Neuronal stem cell (in vitro differentiated cells): ENCODE measurements at regions not wholly inside any gene's neighbourhood (a gene's known extent, or its start where the extent isn't known, plus 50 kb on each side); places are given as distances from the start of the nearest gene placed in this dataset.

Experiments
- DNase-seq: peaks from one replicate; pipeline ENCODE4 v3.0.0-alpha.2; 2013; ENCODE audit warnings: low spot score
- H2AFZ ChIP-seq: one replicate; pipeline ENCODE4 v1.6.1; 2013; ENCODE audit warnings: mild to moderate bottlenecking, low read length, inconsistent platforms
- H2AK5ac ChIP-seq: 2 replicates; pipeline ENCODE4 v1.6.1; 2013; ENCODE audit warnings: low read depth, mild to moderate bottlenecking, inconsistent platforms, low read length, moderate library complexity, mixed read lengths
- H2BK120ac ChIP-seq: 2 replicates; pipeline ENCODE4 v1.6.1; 2013; ENCODE audit warnings: low read depth, mild to moderate bottlenecking, inconsistent platforms, low read length, moderate library complexity, mixed read lengths
- H2BK12ac ChIP-seq: one replicate; pipeline ENCODE4 v1.6.1; 2013; ENCODE audit warnings: low read length, inconsistent platforms
- H2BK15ac ChIP-seq: 2 replicates; pipeline ENCODE4 v1.6.1; 2013; ENCODE audit warnings: mild to moderate bottlenecking, low read length, inconsistent platforms, mixed read lengths
- H2BK5ac ChIP-seq: one replicate; pipeline ENCODE4 v1.6.1; 2013; ENCODE audit warnings: inconsistent platforms, mild to moderate bottlenecking, low read length, moderate library complexity
- H3K14ac ChIP-seq: one replicate; pipeline ENCODE4 v1.6.1; 2013; ENCODE audit warnings: low read length, inconsistent platforms
- H3K18ac ChIP-seq: 2 replicates; pipeline ENCODE4 v1.6.1; 2013; ENCODE audit warnings: low read length, inconsistent platforms
- H3K23ac ChIP-seq: 2 replicates; pipeline ENCODE4 v1.6.1; 2013; ENCODE audit warnings: low read depth, mild to moderate bottlenecking, mixed read lengths, low read length, inconsistent platforms; ENCODE audit not compliant: poor library complexity
- H3K27ac ChIP-seq: replicated peaks from 3 replicates; pipeline ENCODE4 v1.5.1; 2013; ENCODE audit warnings: low read length, inconsistent platforms
- H3K27me3 ChIP-seq, 3 experiments: 2 replicates each; pipeline ENCODE4 v1.6.1; 2013; ENCODE audit warnings: low read length in 3 of 3, mild to moderate bottlenecking in 2 of 3, inconsistent platforms in 1 of 3, low read depth in 1 of 3, mixed read lengths in 1 of 3, moderate library complexity in 1 of 3; ENCODE audit not compliant: control insufficient read depth in 3 of 3, insufficient read depth in 3 of 3
- H3K36me3 ChIP-seq, 2 donors: replicated peaks in 1 of 2; 2 replicates each; pipeline ENCODE4 v1.6.1; 2013; ENCODE audit warnings: low read length in 2 of 2; ENCODE audit not compliant: control insufficient read depth in 2 of 2, insufficient read depth in 2 of 2
- H3K4ac ChIP-seq: 2 replicates; pipeline ENCODE4 v1.6.1; 2013; ENCODE audit warnings: inconsistent platforms, mild to moderate bottlenecking, low read length, moderate library complexity
- H3K4me1 ChIP-seq, 2 donors: 1 replicate in 1 of 2; 2 replicates in 1 of 2; pipeline ENCODE4 v1.6.1; 2013; ENCODE audit warnings: low read length in 2 of 2, low read depth in 1 of 2; ENCODE audit not compliant: control insufficient read depth in 2 of 2, insufficient read depth in 1 of 2
- H3K4me2 ChIP-seq: one replicate; pipeline ENCODE4 v1.6.1; 2013; ENCODE audit warnings: mild to moderate bottlenecking, low read length, inconsistent platforms; ENCODE audit not compliant: insufficient read depth, poor library complexity, severe bottlenecking
- H3K4me3 ChIP-seq, 2 donors: 2 replicates each; pipeline ENCODE4 v1.5.1; 2013; ENCODE audit warnings: low read length in 2 of 2, mild to moderate bottlenecking in 2 of 2, inconsistent platforms in 1 of 2, moderate library complexity in 1 of 2
- H3K79me1 ChIP-seq: one replicate; pipeline ENCODE4 v1.6.1; 2013; ENCODE audit warnings: low read depth, mild to moderate bottlenecking, inconsistent platforms, low read length, moderate library complexity
- H3K9ac ChIP-seq: one replicate; pipeline ENCODE4 v1.6.1; 2013; ENCODE audit warnings: mild to moderate bottlenecking, low read depth, low read length, inconsistent platforms; ENCODE audit not compliant: poor library complexity
- H3K9me3 ChIP-seq, 2 donors: replicated peaks in 1 of 2; 2 replicates each; pipeline versions ENCODE3 to v1.6.1; 2013; ENCODE audit warnings: low read length in 2 of 2, mild to moderate bottlenecking in 2 of 2, inconsistent platforms in 1 of 2, low read depth in 1 of 2, mixed read lengths in 1 of 2, moderate library complexity in 1 of 2; ENCODE audit not compliant: control insufficient read depth in 2 of 2, insufficient read depth in 1 of 2
- H4K8ac ChIP-seq: one replicate; pipeline ENCODE4 v1.6.1; 2013; ENCODE audit warnings: low read depth, mild to moderate bottlenecking, inconsistent platforms, low read length, moderate library complexity
- H4K91ac ChIP-seq: one replicate; pipeline ENCODE4 v1.6.1; 2013; ENCODE audit warnings: low read length, low read depth, mild to moderate bottlenecking, inconsistent platforms; ENCODE audit not compliant: poor library complexity
- WGBS, 2 donors: extraction: QIAGEN DNeasy Blood & Tissue Kit; methylation state at CpG; one replicate each; pipeline ENCODE4 v1.1.7; 2013; ENCODE audit warnings: missing lambda C conversion rate in 2 of 2, mixed read lengths in 1 of 2; ENCODE audit not compliant: insufficient read length in 2 of 2, insufficient replicate concordance in 1 of 2; ENCODE audit errors: extremely low coverage in 2 of 2; 5-methylcytosine and 5-hydroxymethylcytosine counted together

- no peak overlapping the region for H3K9ac ChIP-seq
- no peaks in the 10 kb centered on the region for H3K27me3 ChIP-seq
- no peak overlapping the region for H2BK120ac ChIP-seq
- no CpG with 5 or more reads among the region's 2 CpGs for WGBS, 2 donors
- no peak overlapping the region for H4K91ac ChIP-seq
- no peak overlapping the region for H3K4me2 ChIP-seq
- DNase-seq, result no peak
- no peak overlapping the region for H3K14ac ChIP-seq
- no peak overlapping the region for H2AFZ ChIP-seq
- no peaks in the 10 kb centered on the region for H3K9me3 ChIP-seq
- H3K23ac ChIP-seq, result no peak overlapping the region
- H2BK12ac ChIP-seq, result no peak overlapping the region
- no peak overlapping the region for H3K4ac ChIP-seq
- H3K18ac ChIP-seq, result no peak overlapping the region
- no peak overlapping the region for H4K8ac ChIP-seq
- no peak overlapping the region for H2AK5ac ChIP-seq
- no peaks in the 10 kb centered on the region for H3K79me1 ChIP-seq
- H3K4me3 ChIP-seq, result no peak overlapping the region
- H2BK15ac ChIP-seq, result no peak overlapping the region
- no peak overlapping the region for H3K27ac ChIP-seq
- H3K4me1 ChIP-seq, result no peaks in the 10 kb centered on the region
- H2BK5ac ChIP-seq, result no peak overlapping the region
- no peaks in the 10 kb centered on the region for H3K36me3 ChIP-seq
These were observed 90.9 kb downstream of the POLR1F start for GRCh38 chr7:19617901-19618300.

- no peak for DNase-seq
- no peak overlapping the region for H2BK120ac ChIP-seq
These were observed 98.5 kb downstream of the POLR1F start for GRCh38 chr7:19610194-19610943.

GRCh38 chr7:19589446-19589845, 119.4 kb downstream of the POLR1F start:
- no peak overlapping the region for H3K4me2 ChIP-seq
- H2BK120ac ChIP-seq, result no peak overlapping the region
- H3K9me3 ChIP-seq, result no peaks in the 10 kb centered on the region
- no peak overlapping the region for H4K8ac ChIP-seq
- no peak overlapping the region for H2AK5ac ChIP-seq
- H3K79me1 ChIP-seq, result no peaks in the 10 kb centered on the region
- no peak overlapping the region for H4K91ac ChIP-seq
- no peak overlapping the region for H2BK15ac ChIP-seq
- H3K9ac ChIP-seq, result no peak overlapping the region
- no CpG with 5 or more reads among the region's 3 CpGs for WGBS, 2 donors
- no peak overlapping the region for H3K18ac ChIP-seq
- no peaks in the 10 kb centered on the region for H3K27me3 ChIP-seq
- H3K14ac ChIP-seq, result no peak overlapping the region
- H2BK12ac ChIP-seq, result no peak overlapping the region
- no peak for DNase-seq
- no peaks in the 10 kb centered on the region for H3K36me3 ChIP-seq
- no peaks in the 10 kb centered on the region for H3K4me1 ChIP-seq
- H2AFZ ChIP-seq, result no peak overlapping the region
- H3K27ac ChIP-seq, result no peak overlapping the region
- no peak overlapping the region for H3K4me3 ChIP-seq
- no peak overlapping the region for H2BK5ac ChIP-seq
- no peak overlapping the region for H3K4ac ChIP-seq
- no peak overlapping the region for H3K23ac ChIP-seq

More at GRCh38 chr7:19610194-19610943, 98.5 kb downstream of the POLR1F start:
- no peak overlapping the region for H3K27ac ChIP-seq
- no peaks in the 10 kb centered on the region for H3K27me3 ChIP-seq
- no peak overlapping the region for H4K8ac ChIP-seq
- no peak overlapping the region for H3K18ac ChIP-seq
- no peak overlapping the region for H3K4me2 ChIP-seq
- no peak overlapping the region for H2BK12ac ChIP-seq
- no peak overlapping the region for H2BK15ac ChIP-seq
- no peaks in the 10 kb centered on the region for H3K79me1 ChIP-seq
- H3K14ac ChIP-seq, result no peak overlapping the region
- H3K4me3 ChIP-seq, result no peak overlapping the region
- no peaks in the 10 kb centered on the region for H3K4me1 ChIP-seq
- H3K4ac ChIP-seq, result no peak overlapping the region
- no peak overlapping the region for H2AFZ ChIP-seq
- no peaks in the 10 kb centered on the region for H3K36me3 ChIP-seq
- no peaks in the 10 kb centered on the region for H3K9me3 ChIP-seq
- no peak overlapping the region for H3K9ac ChIP-seq
- no peak overlapping the region for H2AK5ac ChIP-seq
- no peak overlapping the region for H2BK5ac ChIP-seq
- H4K91ac ChIP-seq, result no peak overlapping the region
- no peak overlapping the region for H3K23ac ChIP-seq

- H4K91ac ChIP-seq, result no peak overlapping the region
- H3K4me3 ChIP-seq, result no peak overlapping the region
- no peak overlapping the region for H2BK5ac ChIP-seq
- H3K27me3 ChIP-seq, result no peaks in the 10 kb centered on the region
- H3K4me1 ChIP-seq, result no peaks in the 10 kb centered on the region
- DNase-seq, result no peak
- H3K27ac ChIP-seq, result no peak overlapping the region
- H3K18ac ChIP-seq, result no peak overlapping the region
- no peak overlapping the region for H3K4me2 ChIP-seq
- no peak overlapping the region for H3K4ac ChIP-seq
- H2BK120ac ChIP-seq, result no peak overlapping the region
- no peaks in the 10 kb centered on the region for H3K79me1 ChIP-seq
- H3K14ac ChIP-seq, result no peak overlapping the region
- H2BK12ac ChIP-seq, result no peak overlapping the region
- no peak overlapping the region for H4K8ac ChIP-seq
- no peak overlapping the region for H3K23ac ChIP-seq
- no peak overlapping the region for H2BK15ac ChIP-seq
- no peak overlapping the region for H2AFZ ChIP-seq
- H3K36me3 ChIP-seq, result no peaks in the 10 kb centered on the region
- no peak overlapping the region for H3K9ac ChIP-seq
- no peaks in the 10 kb centered on the region for H3K9me3 ChIP-seq
- WGBS, 2 donors, result no CpG with 5 or more reads among the region's 2 CpGs
- H2AK5ac ChIP-seq, result no peak overlapping the region
These were observed 121.5 kb downstream of the POLR1F start for GRCh38 chr7:19587291-19587690.
